Caki2 (cell line): ENCODE measurements at regions not wholly inside any gene's neighbourhood (a gene's known extent, or its start where the extent isn't known, plus 50 kb on each side); places are given as distances from the start of the nearest gene placed in this dataset.
A peak's percentile ranks its signal among the peaks of the same experiment; 100 is the strongest.
"Not testable (repeated sequence)": the region's sequence is repeated elsewhere in the genome, so short reads cannot be mapped to it uniquely, and the experiment has no call there.

Experiments
- DNase-seq: peaks from one replicate; pipeline ENCODE4 v3.0.0-alpha.2; 2015; ENCODE audit warnings: low read depth
- in situ Hi-C: cut with HindIII; loops from 2 replicates; pipeline ENCODE4 v1.10.0; 2016; ENCODE audit warnings: low sequenced_read_pairs, low pct_unique_long_range_greater_than_20kb, mixed read lengths

GRCh38 chr9:87387351-87388011 is 110.2 kb upstream of the DAPK1 start:
- no peak for DNase-seq
- in situ Hi-C loops, result no loop called here

- DNase-seq, in situ Hi-C loops: not testable (repeated sequence)
Measured at GRCh38 chr9:87388708-87389107, 109.0 kb upstream of the DAPK1 start.

- in situ Hi-C loops, result no loop called here
- no peak for DNase-seq
Measured at GRCh38 chr9:87389936-87390335, 107.7 kb upstream of the DAPK1 start.

- in situ Hi-C loops, result no loop called here
- DNase-seq, result no peak
Measured at GRCh38 chr9:87390361-87390760, 107.3 kb upstream of the DAPK1 start.

GRCh38 chr9:87392086-87392485 is 105.6 kb upstream of the DAPK1 start:
- in situ Hi-C loops, result no loop called here
- no peak for DNase-seq

- no peak for DNase-seq
- in situ Hi-C loops, result no loop called here
Measured at GRCh38 chr9:87393706-87394230, 103.9 kb upstream of the DAPK1 start.

GRCh38 chr9:87395804-87396479 is 101.7 kb upstream of the DAPK1 start:
- peak; percentile 79 for DNase-seq
- in situ Hi-C loops, result no loop called here

- peak; percentile 46 for DNase-seq
- in situ Hi-C loops, result no loop called here
Measured at GRCh38 chr9:87401681-87402080, 96.0 kb upstream of the DAPK1 start.

- in situ Hi-C loops, result no loop called here
- no peak for DNase-seq
Measured at GRCh38 chr9:87402537-87402936, 95.1 kb upstream of the DAPK1 start.

- in situ Hi-C loops, result no loop called here
Measured at GRCh38 chr9:87405677-87406542, 91.8 kb upstream of the DAPK1 start.

GRCh38 chr9:87406543-87407166 is 91.0 kb upstream of the DAPK1 start:
- in situ Hi-C loops, result no loop called here
- DNase-seq, result no peak

More at GRCh38 chr9:87405677-87406542, 91.8 kb upstream of the DAPK1 start:
- DNase-seq, result peak; percentile 58

GRCh38 chr9:87410047-87411005 is 87.3 kb upstream of the DAPK1 start:
- in situ Hi-C loops, result not testable (repeated sequence)
- DNase-seq, result peak; percentile 19

- no peak for DNase-seq
- in situ Hi-C loops, result no loop called here
Measured at GRCh38 chr9:87420884-87421283, 76.8 kb upstream of the DAPK1 start.

- no peak for DNase-seq
- in situ Hi-C loops, result no loop called here
Measured at GRCh38 chr9:87421734-87422133, 75.9 kb upstream of the DAPK1 start.

GRCh38 chr9:87422999-87423398 is 74.7 kb upstream of the DAPK1 start:
- in situ Hi-C loops, result no loop called here

GRCh38 chr9:87423885-87424284 is 73.8 kb upstream of the DAPK1 start:
- in situ Hi-C loops, result not testable (repeated sequence)

More at GRCh38 chr9:87422999-87423398, 74.7 kb upstream of the DAPK1 start:
- no peak for DNase-seq

GRCh38 chr9:87425202-87425601 is 72.5 kb upstream of the DAPK1 start:
- in situ Hi-C loops, result no loop called here
- DNase-seq, result no peak

More at GRCh38 chr9:87423885-87424284, 73.8 kb upstream of the DAPK1 start:
- not testable (repeated sequence) for DNase-seq
